Spinal cord (tissue), 9 donors: ENCODE measurements at regions not wholly inside any gene's neighbourhood (a gene's known extent, or its start where the extent isn't known, plus 50 kb on each side); places are given as distances from the start of the nearest gene placed in this dataset.
A peak's percentile ranks its signal among the peaks of the same experiment; 100 is the strongest.

Experiments
- DNase-seq, 6 donors: peaks; one replicate each; pipeline versions ENCODE4 v3.0.0 to v3.0.0-alpha.2; 2013 to 2015; ENCODE audit warnings: low spot score in 6 of 6, low read depth in 4 of 6
- H3K27ac ChIP-seq: one replicate; pipeline ENCODE4 v1.5.1; 2013; ENCODE audit warnings: low read depth, low read length, control low read depth
- H3K27me3 ChIP-seq: one replicate; pipeline ENCODE4 v1.6.1; 2013; ENCODE audit warnings: low read length; ENCODE audit not compliant: control insufficient read depth, insufficient read depth
- H3K36me3 ChIP-seq: one replicate; pipeline ENCODE4 v1.6.1; 2013; ENCODE audit warnings: low read length; ENCODE audit not compliant: control insufficient read depth, insufficient read depth
- H3K4me1 ChIP-seq: one replicate; pipeline ENCODE4 v1.6.1; 2013; ENCODE audit warnings: low read length; ENCODE audit not compliant: control insufficient read depth, insufficient read depth
- H3K4me3 ChIP-seq: one replicate; pipeline ENCODE4 v1.5.1; 2013; ENCODE audit warnings: low read depth, low read length, control low read depth
- H3K9me3 ChIP-seq: one replicate; pipeline ENCODE4 v1.6.1; 2013; ENCODE audit warnings: low read length; ENCODE audit not compliant: control insufficient read depth, insufficient read depth
- WGBS: methylation state at CpG from one replicate; pipeline ENCODE4 v1.1.5; 2013; ENCODE audit warnings: missing lambda C conversion rate; ENCODE audit not compliant: insufficient coverage; 5-methylcytosine and 5-hydroxymethylcytosine counted together
- donor health status: healthy.

DNA sequence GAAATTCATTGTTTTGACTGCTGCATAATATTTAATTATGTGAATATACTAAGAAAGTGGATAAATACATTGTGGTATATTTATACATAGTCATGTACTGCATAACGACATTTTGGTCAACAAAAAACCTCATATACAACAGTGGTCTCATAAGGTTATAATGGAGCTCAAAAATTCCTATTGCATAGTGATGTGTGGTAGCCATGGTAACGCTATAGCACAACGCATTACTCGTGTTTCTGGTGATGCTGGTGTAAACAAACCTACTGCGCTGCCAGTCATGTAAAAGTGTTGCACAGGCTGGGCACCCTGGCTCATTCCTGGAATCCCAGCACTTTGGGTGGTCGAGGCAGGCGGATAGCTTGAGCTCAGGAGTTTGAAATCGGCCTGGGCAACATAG is 52.6 kb upstream of the NHLH2 start:
- H3K36me3 ChIP-seq, result no peaks in the 10 kb centered on the region
- DNase-seq, result peak in 1 of 6 donors; percentile 25
- H3K4me3 ChIP-seq, result no peak overlapping the region
- H3K9me3 ChIP-seq, result no peaks in the 10 kb centered on the region
- H3K4me1 ChIP-seq, result no peaks in the 10 kb centered on the region
- no peak overlapping the region for H3K27ac ChIP-seq
- WGBS, result 65% methylated on average over 4 of the region's 8 CpGs
- H3K27me3 ChIP-seq, result no peaks in the 10 kb centered on the region

DNA sequence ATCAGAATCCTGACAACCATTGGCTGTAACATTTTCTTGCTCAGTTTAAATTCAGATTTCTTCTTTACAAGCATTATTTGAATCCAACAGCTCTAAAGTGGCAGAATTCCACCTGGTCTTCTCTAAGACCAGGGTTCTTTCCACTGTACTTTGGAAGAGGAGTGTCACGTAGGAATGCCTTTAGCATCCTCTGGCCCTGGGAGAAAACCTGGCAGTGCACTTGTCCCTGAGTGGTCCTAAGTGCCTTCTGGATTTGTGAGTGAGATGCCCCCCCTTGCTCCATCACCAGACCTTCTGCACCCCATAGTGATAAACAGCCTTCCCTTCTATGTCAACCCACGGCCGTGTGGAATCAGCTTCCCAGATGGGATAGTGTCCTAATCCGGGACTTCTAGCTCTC is 57.1 kb upstream of the NHLH2 start:
- no peak for DNase-seq
- no peaks in the 10 kb centered on the region for H3K27me3 ChIP-seq
- H3K27ac ChIP-seq, result no peak overlapping the region
- H3K4me1 ChIP-seq, result no peaks in the 10 kb centered on the region
- WGBS, result 100% methylated on average over 1 of the region's 4 CpGs
- H3K4me3 ChIP-seq, result no peak overlapping the region
- no peaks in the 10 kb centered on the region for H3K36me3 ChIP-seq
- H3K9me3 ChIP-seq, result no peaks in the 10 kb centered on the region

DNA sequence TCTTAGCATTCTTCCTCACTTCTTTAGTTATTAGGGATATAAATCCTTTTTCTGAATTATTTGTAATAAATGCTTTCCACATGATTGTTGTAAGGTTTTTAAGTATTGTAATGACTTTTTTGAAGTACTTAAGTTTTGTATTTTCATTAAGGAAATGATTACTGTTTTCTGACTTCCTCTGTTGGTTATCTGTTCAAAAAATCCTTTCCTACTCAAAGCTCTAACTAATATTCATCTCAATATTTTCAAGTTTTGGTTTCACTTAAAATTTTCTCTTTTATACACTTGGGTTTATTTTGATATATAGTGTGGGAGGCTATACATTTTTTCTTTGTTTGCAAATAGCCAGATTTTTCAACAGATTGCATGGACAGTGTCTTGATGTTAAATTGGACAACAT is 59.9 kb upstream of the NHLH2 start:
- Histone ChIP-seq H3K36me3 (no peaks in the 10 kb centered on the region), H3K4me1 (no peaks in the 10 kb centered on the region), H3K27ac (no peak overlapping the region), H3K9me3 (no peaks in the 10 kb centered on the region), H3K4me3 (no peak overlapping the region), H3K27me3 (no peaks in the 10 kb centered on the region)
- no peak for DNase-seq

DNA sequence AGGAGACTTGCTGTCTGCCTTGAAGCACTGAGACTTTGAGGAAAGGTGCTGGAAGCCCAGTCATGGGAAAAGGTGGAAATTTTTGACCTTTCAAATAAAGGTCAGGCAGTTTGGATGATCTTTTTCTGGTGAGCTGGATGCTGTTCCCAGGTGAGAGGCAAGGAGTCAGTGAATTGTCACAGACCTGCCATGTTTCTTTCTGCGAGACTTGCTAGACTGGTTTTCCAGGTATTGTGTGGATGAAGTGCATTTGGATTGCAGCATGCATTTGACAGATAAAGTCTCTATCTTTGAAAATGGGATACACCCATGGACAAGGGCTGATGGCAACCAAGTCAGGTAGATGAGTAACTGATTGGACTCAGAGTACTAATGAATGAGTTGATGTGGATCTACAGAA is 65.7 kb upstream of the NHLH2 start:
- DNase-seq, result no peak
- WGBS, result no CpG with 5 or more reads among the region's 1 CpG
- H3K27ac ChIP-seq, result no peak overlapping the region
- no peaks in the 10 kb centered on the region for H3K27me3 ChIP-seq
- no peaks in the 10 kb centered on the region for H3K9me3 ChIP-seq
- H3K4me3 ChIP-seq, result no peak overlapping the region
- no peaks in the 10 kb centered on the region for H3K4me1 ChIP-seq
- H3K36me3 ChIP-seq, result no peaks in the 10 kb centered on the region

DNA sequence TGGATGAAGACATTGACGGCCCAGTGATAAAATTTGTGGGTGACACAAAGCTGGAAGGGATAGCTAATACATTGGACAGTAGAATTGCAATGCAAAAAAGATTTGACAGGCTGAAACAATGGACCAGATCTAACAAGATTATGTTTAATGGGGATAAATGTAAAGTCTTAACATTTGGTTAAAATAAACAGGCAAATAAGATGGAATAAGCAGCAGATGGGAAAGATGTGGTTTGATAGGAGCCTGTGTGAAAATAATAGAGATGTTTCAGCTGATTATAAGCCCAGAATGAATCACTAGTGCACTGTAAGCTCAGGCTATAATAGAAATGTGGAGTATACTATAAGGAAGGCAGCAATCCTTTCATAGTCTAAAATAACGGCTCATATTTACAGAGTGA is 66.2 kb upstream of the NHLH2 start:
- no peaks in the 10 kb centered on the region for H3K36me3 ChIP-seq
- H3K4me1 ChIP-seq, result no peaks in the 10 kb centered on the region
- no peaks in the 10 kb centered on the region for H3K9me3 ChIP-seq
- no peaks in the 10 kb centered on the region for H3K27me3 ChIP-seq
- DNase-seq, result no peak
- 60% methylated on average over 1 of the region's 2 CpGs for WGBS
- H3K27ac ChIP-seq, result no peak overlapping the region
- H3K4me3 ChIP-seq, result no peak overlapping the region

DNA sequence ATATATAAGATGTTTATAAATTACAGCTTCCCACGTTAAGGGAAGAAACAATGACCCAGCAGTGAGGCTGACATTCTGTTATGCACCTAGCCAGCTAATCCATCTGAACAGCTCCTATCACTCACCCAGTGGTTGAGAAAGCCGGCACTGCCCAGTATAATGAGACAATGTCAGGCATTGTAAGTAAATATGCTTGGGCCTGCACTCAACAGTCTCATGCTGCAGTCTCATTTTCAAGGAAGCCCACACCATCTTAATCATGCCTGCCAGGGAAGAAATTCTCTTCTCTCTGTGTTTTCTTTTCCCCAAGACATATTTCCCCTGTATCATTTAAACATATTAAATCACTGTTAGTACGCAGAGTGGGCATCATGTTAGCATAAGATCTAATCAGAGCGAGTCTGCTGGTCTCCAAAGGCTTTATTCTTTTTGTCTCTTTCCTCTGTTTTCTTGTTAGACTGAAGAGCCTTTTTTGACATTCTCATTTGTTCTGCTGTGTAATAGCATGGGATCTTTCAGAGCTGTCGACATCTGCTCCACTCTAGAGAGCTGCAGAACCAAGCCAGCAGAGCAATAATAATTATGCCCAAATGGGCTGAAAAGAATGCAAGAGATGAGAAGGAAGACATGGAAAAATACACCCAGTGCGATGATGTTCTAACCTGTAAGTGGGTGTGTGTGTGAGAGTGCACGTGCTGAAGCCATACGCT is 67.6 kb upstream of the SLC22A15 start:
- WGBS, result 39% methylated on average over 3 of the region's 8 CpGs
- H3K27me3 ChIP-seq, result no peaks in the 10 kb centered on the region
- H3K9me3 ChIP-seq, result no peaks in the 10 kb centered on the region
- H3K27ac ChIP-seq, result no peak overlapping the region
- H3K36me3 ChIP-seq, result no peaks in the 10 kb centered on the region
- peak in 2 of 6 donors; percentile 38 to 86 for DNase-seq
- no peaks in the 10 kb centered on the region for H3K4me1 ChIP-seq
- H3K4me3 ChIP-seq, result no peak overlapping the region

DNA sequence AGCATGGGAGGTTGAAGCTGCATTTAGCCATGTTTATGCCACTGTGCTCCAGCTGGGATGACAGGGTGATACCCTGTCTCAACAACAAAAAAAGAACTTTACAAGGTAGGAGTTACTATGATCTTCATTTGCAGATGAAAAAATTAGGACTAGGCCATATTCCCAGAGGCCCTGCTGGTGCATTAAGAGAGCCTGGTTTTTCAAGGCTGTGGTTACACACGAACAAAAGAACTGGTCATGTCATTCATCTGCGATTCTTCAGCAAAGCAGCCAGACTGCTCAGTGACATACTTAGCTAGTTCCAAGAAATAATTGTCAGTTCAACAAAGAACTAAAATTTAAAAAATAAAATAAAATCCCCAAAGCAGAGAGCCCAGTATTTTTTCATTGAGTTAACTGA is 66.1 kb upstream of the SLC22A15 start:
- Histone ChIP-seq H3K4me1 (no peaks in the 10 kb centered on the region), H3K27me3 (no peaks in the 10 kb centered on the region), H3K27ac (no peak overlapping the region), H3K4me3 (no peak overlapping the region), H3K9me3 (no peaks in the 10 kb centered on the region), H3K36me3 (no peaks in the 10 kb centered on the region)
- WGBS, result 83% methylated on average over 2 of the region's 2 CpGs
- DNase-seq, result no peak

DNA sequence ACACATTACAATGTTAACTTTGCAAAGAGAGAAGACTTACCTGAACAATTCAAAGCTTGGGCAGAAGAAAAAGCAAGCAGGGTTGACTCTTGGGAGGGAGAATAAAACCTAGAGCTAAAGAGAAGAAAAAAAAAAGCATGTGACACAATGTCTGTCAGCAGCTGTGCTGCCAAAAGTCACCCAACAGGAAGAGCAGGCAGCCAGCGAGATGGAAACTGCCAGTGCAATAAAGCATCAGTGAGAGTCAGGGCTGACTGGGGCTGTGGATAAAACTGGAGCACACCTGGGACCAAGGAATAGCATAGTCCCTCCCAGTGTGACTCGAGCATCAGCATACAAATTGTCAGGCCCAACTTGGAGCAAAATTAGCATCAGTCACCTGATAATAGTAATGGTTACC is 65.0 kb upstream of the SLC22A15 start:
- H3K4me3 ChIP-seq, result no peak overlapping the region
- no peaks in the 10 kb centered on the region for H3K27me3 ChIP-seq
- no peak overlapping the region for H3K27ac ChIP-seq
- H3K9me3 ChIP-seq, result no peaks in the 10 kb centered on the region
- DNase-seq, result peak in 1 of 6 donors; percentile 32
- H3K36me3 ChIP-seq, result no peaks in the 10 kb centered on the region
- 57% methylated on average over 2 of the region's 2 CpGs for WGBS
- H3K4me1 ChIP-seq, result no peaks in the 10 kb centered on the region

DNA sequence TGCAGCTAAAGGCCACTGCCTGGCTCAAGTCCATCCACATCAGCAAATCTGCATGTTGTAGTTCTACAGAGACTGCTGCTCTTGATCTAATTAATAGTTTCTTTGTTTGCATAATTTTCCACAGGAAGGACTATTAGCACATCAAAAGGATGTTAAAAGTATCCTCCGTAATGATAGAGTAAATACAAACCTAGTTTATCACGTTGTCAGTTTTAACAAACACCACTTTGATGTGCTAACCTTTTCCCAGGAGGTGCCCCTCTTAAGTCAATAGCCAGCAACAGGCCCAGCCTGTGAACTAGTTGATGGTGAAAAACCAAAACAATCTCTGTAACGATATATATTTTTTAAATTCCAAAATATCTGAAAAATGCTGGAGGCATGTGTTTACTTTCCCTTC is 64.2 kb upstream of the SLC22A15 start:
- WGBS, result no CpG with 5 or more reads among the region's 3 CpGs
- H3K4me1 ChIP-seq, result no peaks in the 10 kb centered on the region
- no peak for DNase-seq
- no peaks in the 10 kb centered on the region for H3K27me3 ChIP-seq
- no peak overlapping the region for H3K4me3 ChIP-seq
- no peaks in the 10 kb centered on the region for H3K9me3 ChIP-seq
- no peak overlapping the region for H3K27ac ChIP-seq
- no peaks in the 10 kb centered on the region for H3K36me3 ChIP-seq

DNA sequence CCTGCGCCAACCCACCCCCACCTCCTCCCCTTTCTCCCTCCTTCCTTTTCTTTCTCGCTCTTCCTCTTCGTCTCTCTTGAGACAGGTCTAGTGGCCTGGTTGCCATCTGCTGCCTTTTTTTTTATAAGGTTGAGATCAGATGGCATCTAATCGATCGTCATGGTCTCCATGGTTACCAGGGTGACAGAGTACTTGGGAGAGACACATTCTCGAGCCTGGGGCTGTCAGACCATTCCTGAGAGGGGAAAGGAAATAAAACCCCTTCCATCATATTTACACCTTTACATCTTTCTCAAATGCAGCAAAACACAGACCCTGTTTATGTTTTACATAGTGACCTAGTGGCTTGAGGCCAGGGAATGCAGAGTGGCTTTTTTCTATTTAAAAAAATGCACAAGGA is 53.5 kb upstream of the SLC22A15 start:
- Histone ChIP-seq H3K36me3 (no peaks in the 10 kb centered on the region), H3K27ac (no peak overlapping the region), H3K9me3 (no peaks in the 10 kb centered on the region), H3K4me1 (no peaks in the 10 kb centered on the region), H3K27me3 (no peaks in the 10 kb centered on the region), H3K4me3 (no peak overlapping the region)
- DNase-seq, result peak in 2 of 6 donors; percentile 48 to 82
- WGBS, result 100% methylated on average over 1 of the region's 6 CpGs
